Smooth muscle cell (in vitro differentiated cells): ENCODE measurements at regions not wholly inside any gene's neighbourhood (a gene's known extent, or its start where the extent isn't known, plus 50 kb on each side); places are given as distances from the start of the nearest gene placed in this dataset.

Experiments
- DNase-seq: peaks from one replicate; lab custom pipeline; 2025; ENCODE audit not compliant: unreplicated experiment; lab: John Stamatoyannopoulos, UW
- H2AFZ ChIP-seq: fragments of 200-600 bp; sonication (generic); 2 replicates; pipeline ENCODE4 v1.6.0; 2016; ENCODE audit warnings: antibody characterized with exemption, low read depth, mild to moderate bottlenecking
- H3F3A ChIP-seq: fragments of 200-600 bp; sonication (generic); 2 replicates; pipeline ENCODE4 v1.6.0; 2017; ENCODE audit warnings: antibody characterized with exemption, low read depth
- H3K27ac ChIP-seq: fragments of 200-600 bp; sonication (generic); 2 replicates; pipeline ENCODE4 v1.5.1; 2016; ENCODE audit warnings: low read depth, mild to moderate bottlenecking
- H3K27me3 ChIP-seq: fragments of 200-600 bp; sonication (generic); 2 replicates; pipeline ENCODE4 v1.6.1; 2016; ENCODE audit warnings: low read depth, mild to moderate bottlenecking
- H3K36me3 ChIP-seq: fragments of 200-600 bp; sonication (generic); 2 replicates; pipeline ENCODE4 v1.5.1; 2016; ENCODE audit warnings: low read depth
- H3K4me1 ChIP-seq: fragments of 200-600 bp; sonication (generic); 2 replicates; pipeline ENCODE4 v1.5.1; 2016; ENCODE audit warnings: low read depth
- H3K4me2 ChIP-seq: fragments of 200-600 bp; sonication (generic); 2 replicates; pipeline ENCODE4 v1.6.0; 2016; ENCODE audit warnings: mild to moderate bottlenecking
- H3K4me3 ChIP-seq: fragments of 200-600 bp; sonication (generic); 2 replicates; pipeline ENCODE4 v1.5.1; 2016; ENCODE audit warnings: mild to moderate bottlenecking
- H3K79me2 ChIP-seq: fragments of 200-600 bp; sonication (generic); 2 replicates; pipeline ENCODE4 v1.6.0; 2016; ENCODE audit warnings: low read depth, mild to moderate bottlenecking
- H3K9ac ChIP-seq: fragments of 200-600 bp; sonication (generic); 2 replicates; pipeline ENCODE4 v1.6.0; 2016; ENCODE audit warnings: low read depth
- H3K9me3 ChIP-seq: fragments of 200-600 bp; sonication (generic); replicated peaks from 2 replicates; pipeline ENCODE4 v1.5.1; 2016; ENCODE audit warnings: low read depth
- H4K20me1 ChIP-seq: fragments of 200-600 bp; sonication (generic); 2 replicates; pipeline ENCODE4 v1.6.0; 2016; ENCODE audit warnings: low read depth
- CTCF ChIP-seq: fragments of 200-600 bp; sonication (generic); IDR thresholded peaks from 2 replicates; pipeline ENCODE4 v1.5.1; 2017; ENCODE audit warnings: borderline replicate concordance, mild to moderate bottlenecking, antibody characterized with exemption; ENCODE audit not compliant: insufficient read depth, poor library complexity, severe bottlenecking
- WGBS: methylation state at CpG from one replicate; pipeline ENCODE4 v1.1.7; 2016; ENCODE audit warnings: low lambda C conversion rate; 5-methylcytosine and 5-hydroxymethylcytosine counted together

DNA sequence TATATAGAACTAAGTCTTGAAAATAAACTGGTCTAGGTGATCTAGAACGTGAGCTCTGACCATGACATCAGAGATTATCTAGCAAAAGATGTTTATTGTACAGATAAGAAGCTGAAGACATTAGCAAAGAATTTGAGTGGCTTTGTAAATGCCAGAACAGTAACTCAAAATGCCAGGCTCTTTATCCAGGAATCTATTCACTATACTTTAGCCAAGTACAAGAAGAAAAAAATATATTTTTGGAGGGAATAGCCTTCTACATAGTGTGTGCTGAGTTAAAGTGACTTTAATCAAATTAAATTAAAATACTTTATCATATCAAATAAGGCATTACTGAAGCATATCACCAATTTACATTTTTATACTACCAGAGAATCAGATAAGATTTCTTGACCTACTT is 132.6 kb upstream of the ITGA1 start:
- H3K36me3 ChIP-seq, result no peaks in the 10 kb centered on the region
- DNase-seq, result no peak
- H3K27ac ChIP-seq, result no peak overlapping the region
- H3K27me3 ChIP-seq, result no peaks in the 10 kb centered on the region
- H4K20me1 ChIP-seq, result no peaks in the 10 kb centered on the region
- no peaks in the 10 kb centered on the region for H3K9me3 ChIP-seq
- H3K9ac ChIP-seq, result no peak overlapping the region
- no peak overlapping the region for H3K4me2 ChIP-seq
- H3K4me3 ChIP-seq, result no peak overlapping the region
- WGBS, result 22% methylated on average over 1 of the region's 1 CpG
- H3K4me1 ChIP-seq, result peaks cover 3% of the 10 kb centered on the region
- no peaks in the 10 kb centered on the region for H3K79me2 ChIP-seq
- no peak overlapping the region for H2AFZ ChIP-seq
- TF ChIP-seq CTCF, result no peak
- no peaks in the 10 kb centered on the region for H3F3A ChIP-seq

- WGBS, result 60% methylated on average over 4 of the region's 4 CpGs
- DNase-seq, result no peak
- Histone ChIP-seq H4K20me1 (no peaks in the 10 kb centered on the region), H2AFZ (peak overlapping the region; percentile 95), H3K9ac (no peak overlapping the region), H3K9me3 (no peaks in the 10 kb centered on the region), H3K4me1 (peaks cover 6% of the 10 kb centered on the region), H3K4me2 (peak overlapping the region; percentile 85), H3K27me3 (no peaks in the 10 kb centered on the region), H3K4me3 (peak overlapping the region; percentile 43), H3F3A (peaks cover 5% of the 10 kb centered on the region), H3K79me2 (no peaks in the 10 kb centered on the region), H3K27ac (no peak overlapping the region), H3K36me3 (no peaks in the 10 kb centered on the region)
- TF ChIP-seq CTCF, result no peak
Measured at GRCh38 chr5:52656569-52657246, 131.0 kb upstream of the ITGA1 start.

DNA sequence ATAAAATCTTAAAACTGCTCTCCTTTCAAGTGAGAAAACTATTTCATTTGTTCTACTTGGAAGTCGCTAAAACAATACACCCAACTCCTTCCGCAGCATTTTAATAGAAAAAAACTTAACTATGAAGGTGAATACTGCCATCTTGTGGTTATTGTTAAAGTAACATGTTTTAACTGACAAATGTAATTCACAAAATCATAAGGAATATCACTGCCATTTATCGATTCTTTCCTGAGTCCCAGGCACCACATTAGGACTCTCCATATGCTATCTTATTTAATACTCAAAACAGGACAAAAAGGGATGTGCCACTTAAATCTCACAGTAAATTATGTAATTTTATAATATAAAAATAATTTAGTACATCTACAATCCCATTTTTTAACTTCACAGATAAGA is 130.5 kb upstream of the ITGA1 start:
- H3K4me3 ChIP-seq, result peak overlapping the region; percentile 43
- no peaks in the 10 kb centered on the region for H3K27me3 ChIP-seq
- no peaks in the 10 kb centered on the region for H4K20me1 ChIP-seq
- no peaks in the 10 kb centered on the region for H3K79me2 ChIP-seq
- no peaks in the 10 kb centered on the region for H3K36me3 ChIP-seq
- H2AFZ ChIP-seq, result peak overlapping the region; percentile 95
- H3F3A ChIP-seq, result peaks cover 8% of the 10 kb centered on the region
- peaks cover 12% of the 10 kb centered on the region for H3K4me1 ChIP-seq
- no peaks in the 10 kb centered on the region for H3K9me3 ChIP-seq
- DNase-seq, result no peak
- no peak overlapping the region for H3K9ac ChIP-seq
- TF ChIP-seq CTCF, result peak; percentile 52
- H3K4me2 ChIP-seq, result peak overlapping the region; percentile 85
- 18% methylated on average over 3 of the region's 3 CpGs for WGBS
- no peak overlapping the region for H3K27ac ChIP-seq

DNA sequence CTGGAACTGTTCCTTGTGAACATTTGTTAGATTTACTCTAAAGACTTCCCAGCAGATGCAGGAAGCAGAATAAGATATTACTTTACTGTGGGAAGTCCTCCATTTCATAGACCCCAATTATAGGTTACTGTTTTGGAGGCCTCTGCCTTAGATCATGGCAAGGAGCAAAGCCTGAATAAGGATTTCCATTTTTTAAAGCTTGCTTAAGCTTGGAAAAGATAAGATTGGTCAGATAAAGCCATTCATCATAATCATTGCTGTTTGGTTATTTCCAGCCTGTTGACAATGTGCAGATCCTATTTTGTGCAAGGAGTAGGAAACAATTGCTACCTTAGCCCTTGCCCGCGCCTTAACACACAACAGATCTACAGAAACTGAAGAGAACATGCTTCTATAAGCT is 129.5 kb upstream of the ITGA1 start:
- no peak for DNase-seq
- TF ChIP-seq CTCF, result no peak
- Histone ChIP-seq H3K79me2 (no peaks in the 10 kb centered on the region), H3K27me3 (no peaks in the 10 kb centered on the region), H3K9ac (no peak overlapping the region), H3F3A (peaks cover 8% of the 10 kb centered on the region), H3K4me2 (no peak overlapping the region), H3K36me3 (no peaks in the 10 kb centered on the region), H3K9me3 (no peaks in the 10 kb centered on the region), H4K20me1 (no peaks in the 10 kb centered on the region), H3K27ac (no peak overlapping the region), H3K4me1 (peaks cover 12% of the 10 kb centered on the region), H3K4me3 (no peak overlapping the region), H2AFZ (peak overlapping the region; percentile 45)
- WGBS, result 70% methylated on average over 2 of the region's 2 CpGs
